GM12872 (cell line): ENCODE measurements at regions not wholly inside any gene's neighbourhood (a gene's known extent, or its start where the extent isn't known, plus 50 kb on each side); places are given as distances from the start of the nearest gene placed in this dataset.

Experiments used
- TF ChIP-seq, protein P1 (sequence below): IDR thresholded peaks from 3 replicates; pipeline ENCODE4 v1.5.1; 2011; ENCODE audit warnings: low read depth, mild to moderate bottlenecking, low read length, moderate library complexity; ENCODE audit not compliant: insufficient read depth

DNA sequence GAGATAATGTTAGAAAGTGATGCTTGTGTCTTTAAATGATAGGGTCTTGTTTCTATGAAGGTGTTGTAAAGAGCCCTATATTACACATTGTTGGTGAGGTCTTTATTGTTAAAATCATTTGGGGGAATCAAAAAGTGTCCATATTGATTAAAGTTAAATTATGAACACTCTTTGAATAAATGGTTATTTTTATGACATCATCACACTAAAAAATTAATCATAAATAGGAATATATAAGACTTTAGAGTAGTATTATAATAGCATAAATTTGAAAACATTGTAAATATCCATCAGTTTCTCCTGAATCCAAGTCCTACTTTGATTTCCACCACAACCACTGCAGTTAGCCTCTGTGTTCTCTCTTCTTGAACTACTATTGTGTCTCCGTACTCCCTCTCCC is 136.3 kb downstream of the HTR1A start:
- TF ChIP-seq, protein P1, sequence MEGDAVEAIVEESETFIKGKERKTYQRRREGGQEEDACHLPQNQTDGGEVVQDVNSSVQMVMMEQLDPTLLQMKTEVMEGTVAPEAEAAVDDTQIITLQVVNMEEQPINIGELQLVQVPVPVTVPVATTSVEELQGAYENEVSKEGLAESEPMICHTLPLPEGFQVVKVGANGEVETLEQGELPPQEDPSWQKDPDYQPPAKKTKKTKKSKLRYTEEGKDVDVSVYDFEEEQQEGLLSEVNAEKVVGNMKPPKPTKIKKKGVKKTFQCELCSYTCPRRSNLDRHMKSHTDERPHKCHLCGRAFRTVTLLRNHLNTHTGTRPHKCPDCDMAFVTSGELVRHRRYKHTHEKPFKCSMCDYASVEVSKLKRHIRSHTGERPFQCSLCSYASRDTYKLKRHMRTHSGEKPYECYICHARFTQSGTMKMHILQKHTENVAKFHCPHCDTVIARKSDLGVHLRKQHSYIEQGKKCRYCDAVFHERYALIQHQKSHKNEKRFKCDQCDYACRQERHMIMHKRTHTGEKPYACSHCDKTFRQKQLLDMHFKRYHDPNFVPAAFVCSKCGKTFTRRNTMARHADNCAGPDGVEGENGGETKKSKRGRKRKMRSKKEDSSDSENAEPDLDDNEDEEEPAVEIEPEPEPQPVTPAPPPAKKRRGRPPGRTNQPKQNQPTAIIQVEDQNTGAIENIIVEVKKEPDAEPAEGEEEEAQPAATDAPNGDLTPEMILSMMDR: no peak

- TF ChIP-seq, protein P1: no peak
Measured at GRCh38 chr5:63823583-63823982, 138.7 kb downstream of the HTR1A start.

GRCh38 chr5:63822614-63823013 is 139.6 kb downstream of the HTR1A start:
- TF ChIP-seq, protein P1: no peak

DNA sequence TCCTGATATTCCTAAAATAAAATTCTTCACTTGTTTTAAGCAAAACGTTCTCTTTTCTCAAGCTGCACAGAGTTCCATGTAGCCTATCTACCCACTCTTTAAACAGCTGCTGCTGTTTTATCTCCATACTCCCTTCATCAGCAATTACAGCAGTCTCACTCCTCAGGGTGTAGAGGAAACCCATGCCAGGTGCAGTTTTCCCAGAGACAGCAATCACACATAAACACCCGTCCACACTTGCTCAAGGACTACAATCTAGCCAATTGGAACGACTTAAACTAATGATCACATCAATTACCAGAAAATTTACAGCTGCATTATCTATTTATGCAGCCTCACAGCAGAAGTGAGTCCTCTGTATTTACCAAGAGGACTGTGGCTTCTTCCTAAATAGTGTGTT is 141.7 kb downstream of the HTR1A start:
- TF ChIP-seq, protein P1: no peak

- TF ChIP-seq, protein P1: no peak
Measured at GRCh38 chr5:63812693-63813092, 149.6 kb downstream of the HTR1A start.

DNA sequence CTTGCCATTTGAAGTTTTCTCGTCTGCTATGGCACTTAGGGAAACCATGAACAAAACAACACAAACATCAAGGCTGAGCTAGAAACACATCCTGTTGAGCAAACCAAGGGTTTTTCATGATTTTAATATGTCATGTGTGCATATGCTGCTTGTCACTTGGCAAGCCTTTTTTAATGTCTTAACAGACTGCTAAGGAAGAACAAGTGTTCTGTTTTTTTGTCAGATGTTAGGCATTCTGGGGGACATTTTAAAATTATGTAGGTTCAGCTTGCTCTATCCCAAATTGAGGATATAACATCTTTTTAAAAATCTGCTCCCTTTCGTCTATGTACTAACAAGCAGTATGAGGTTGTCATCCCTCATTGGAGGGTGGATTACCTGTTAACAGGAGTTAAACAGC is 150.3 kb downstream of the HTR1A start:
- TF ChIP-seq, protein P1: no peak

DNA sequence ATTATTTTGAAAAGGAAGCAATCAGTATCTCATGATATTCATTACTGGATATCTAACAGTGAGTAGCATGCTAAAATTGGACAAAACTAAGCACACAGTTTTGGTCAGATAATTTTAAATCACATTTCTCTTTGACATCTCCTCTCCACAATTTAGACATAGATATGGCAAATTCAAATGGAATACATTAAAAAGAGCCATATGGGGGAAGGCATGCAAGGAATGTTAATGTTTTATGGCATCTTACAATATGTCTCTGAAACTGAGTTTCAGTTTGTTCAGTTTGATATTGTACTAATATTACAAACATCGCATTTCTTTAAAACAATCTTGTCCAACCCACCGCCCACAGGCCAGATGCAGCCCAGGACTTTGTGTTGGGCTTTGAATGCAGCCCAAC is 151.0 kb downstream of the HTR1A start:
- TF ChIP-seq, protein P1: no peak

DNA sequence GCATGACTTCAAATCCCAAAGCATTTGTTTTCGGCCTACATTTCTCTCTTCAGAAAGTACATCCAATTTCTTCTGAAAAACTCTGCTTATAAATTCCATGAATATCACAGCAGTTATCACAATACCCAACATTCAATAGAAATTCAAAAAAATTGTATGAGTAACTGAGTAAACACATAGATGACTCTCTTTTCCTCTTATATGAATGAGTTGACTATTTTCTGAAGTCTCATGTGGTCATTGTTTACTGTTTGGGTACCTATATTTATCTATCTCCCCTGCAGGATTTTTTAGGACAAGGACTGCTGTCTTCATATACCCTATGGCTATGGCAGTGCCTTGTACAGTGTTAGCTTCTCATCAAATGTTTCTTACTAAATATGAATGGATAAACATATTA is 157.1 kb downstream of the HTR1A start:
- TF ChIP-seq, protein P1: no peak
